Tibial artery (tissue), 4 donors: ENCODE measurements at regions not wholly inside any gene's neighbourhood (a gene's known extent, or its start where the extent isn't known, plus 50 kb on each side); places are given as distances from the start of the nearest gene placed in this dataset.

Source experiments
- DNase-seq, 2 donors: peaks; one replicate each; pipeline ENCODE4 v3.0.0-alpha.2; 2019
- H3K27ac ChIP-seq, 2 donors: fragments of 200-600 bp; sonication (generic) in 1 of 2; 1 replicate in 1 of 2; 2 replicates in 1 of 2; pipeline ENCODE4 v1.5.1; 2018 to 2019; ENCODE audit warnings: mild to moderate bottlenecking in 1 of 2
- H3K27me3 ChIP-seq, 2 donors: fragments of 200-600 bp; sonication (generic) in 1 of 2; one replicate each; pipeline versions ENCODE4 v1.5.1 to v1.6.0; 2016 to 2019
- H3K36me3 ChIP-seq, 3 donors: fragments of 200-600 bp; sonication (generic) in 2 of 3; one replicate each; pipeline ENCODE4 v1.5.1; 2016 to 2019; ENCODE audit warnings: mild to moderate bottlenecking in 2 of 3
- H3K4me1 ChIP-seq, 4 donors: fragments of 200-600 bp; sonication (generic) in 2 of 4; 1 replicate in 3 of 4; 2 replicates in 1 of 4; pipeline ENCODE4 v1.5.1; 2016 to 2019
- H3K4me3 ChIP-seq, 2 donors: fragments of 200-600 bp; sonication (generic) in 1 of 2; 1 replicate in 1 of 2; 2 replicates in 1 of 2; pipeline ENCODE4 v1.5.1; 2018 to 2019; ENCODE audit warnings: mild to moderate bottlenecking in 2 of 2
- H3K9me3 ChIP-seq, 3 donors: fragments of 200-600 bp; sonication (generic) in 1 of 3; one replicate each; pipeline ENCODE4 v1.5.1; 2016 to 2019
- intact Hi-C: fragments of 100-400 bp; cut with DNase I; formaldehyde crosslinking; loops from one replicate; pipeline ENCODE4 v1.15.0; 2023; ENCODE audit warnings: low total_unique reads
- TF ChIP-seq, protein P1 (sequence below), 2 experiments: fragments of 200-600 bp in 1 of 2; fragments of 450-650 bp in 1 of 2; IDR thresholded peaks; one replicate each; pipeline ENCODE4 v1.5.1; 2017 to 2019; ENCODE audit warnings: antibody characterized with exemption in 2 of 2, mild to moderate bottlenecking in 1 of 2, moderate library complexity in 1 of 2

DNA sequence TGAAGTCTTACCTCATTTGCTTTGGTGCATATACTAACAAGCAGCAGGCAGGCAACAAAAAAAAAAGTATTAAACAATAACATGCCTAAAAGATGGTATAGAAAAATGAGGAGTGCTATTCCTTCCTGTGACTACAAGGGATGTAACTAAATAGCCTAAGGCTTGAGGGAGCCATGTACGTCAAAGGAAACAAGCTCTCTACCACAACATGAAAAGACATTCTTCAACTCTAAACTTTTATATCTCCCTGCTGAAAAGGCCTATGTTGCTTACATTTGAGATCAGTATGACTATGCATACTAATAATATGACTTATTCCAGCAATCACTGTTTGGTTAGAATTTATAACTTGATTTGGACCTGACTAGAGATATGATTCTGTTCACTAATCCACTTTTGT, 347.9 kb downstream of the ADCYAP1 start:
- H3K4me3 ChIP-seq, result no peak overlapping the region
- H3K9me3 ChIP-seq, result no peaks in the 10 kb centered on the region
- no peaks in the 10 kb centered on the region for H3K27me3 ChIP-seq
- no peak for DNase-seq
- intact Hi-C loops, result no loop called here
- no peaks in the 10 kb centered on the region for H3K4me1 ChIP-seq
- no peak overlapping the region for H3K27ac ChIP-seq
- no peaks in the 10 kb centered on the region for H3K36me3 ChIP-seq
- TF ChIP-seq, protein P1, sequence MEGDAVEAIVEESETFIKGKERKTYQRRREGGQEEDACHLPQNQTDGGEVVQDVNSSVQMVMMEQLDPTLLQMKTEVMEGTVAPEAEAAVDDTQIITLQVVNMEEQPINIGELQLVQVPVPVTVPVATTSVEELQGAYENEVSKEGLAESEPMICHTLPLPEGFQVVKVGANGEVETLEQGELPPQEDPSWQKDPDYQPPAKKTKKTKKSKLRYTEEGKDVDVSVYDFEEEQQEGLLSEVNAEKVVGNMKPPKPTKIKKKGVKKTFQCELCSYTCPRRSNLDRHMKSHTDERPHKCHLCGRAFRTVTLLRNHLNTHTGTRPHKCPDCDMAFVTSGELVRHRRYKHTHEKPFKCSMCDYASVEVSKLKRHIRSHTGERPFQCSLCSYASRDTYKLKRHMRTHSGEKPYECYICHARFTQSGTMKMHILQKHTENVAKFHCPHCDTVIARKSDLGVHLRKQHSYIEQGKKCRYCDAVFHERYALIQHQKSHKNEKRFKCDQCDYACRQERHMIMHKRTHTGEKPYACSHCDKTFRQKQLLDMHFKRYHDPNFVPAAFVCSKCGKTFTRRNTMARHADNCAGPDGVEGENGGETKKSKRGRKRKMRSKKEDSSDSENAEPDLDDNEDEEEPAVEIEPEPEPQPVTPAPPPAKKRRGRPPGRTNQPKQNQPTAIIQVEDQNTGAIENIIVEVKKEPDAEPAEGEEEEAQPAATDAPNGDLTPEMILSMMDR (IDR thresholded peaks at IDR 0.05), result no peak

DNA sequence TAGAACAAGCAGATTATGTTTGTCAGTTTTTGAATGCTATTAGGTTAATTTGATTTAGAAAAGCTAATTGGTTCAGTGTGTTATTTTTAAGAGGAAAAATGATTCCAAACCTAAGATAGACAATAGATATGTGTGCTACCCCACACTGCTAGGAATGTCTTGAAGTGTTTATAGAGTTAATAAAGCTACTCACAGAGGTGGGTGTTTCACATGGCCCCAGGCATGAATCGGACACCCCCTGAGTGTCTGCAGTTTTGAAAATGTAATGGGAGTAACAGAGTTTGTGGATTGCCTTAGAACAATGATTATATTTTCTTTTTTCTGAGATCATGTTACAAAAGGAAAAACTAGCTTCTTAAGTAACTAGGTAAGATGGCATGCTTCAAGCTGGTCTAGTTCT, 348.3 kb downstream of the ADCYAP1 start:
- TF ChIP-seq, protein P1 (IDR thresholded peaks at IDR 0.05), result no peak
- intact Hi-C loops, result no loop called here
- Histone ChIP-seq H3K9me3 (no peaks in the 10 kb centered on the region), H3K4me1 (no peaks in the 10 kb centered on the region), H3K36me3 (no peaks in the 10 kb centered on the region), H3K27ac (no peak overlapping the region), H3K4me3 (no peak overlapping the region), H3K27me3 (no peaks in the 10 kb centered on the region)
- no peak for DNase-seq

DNA sequence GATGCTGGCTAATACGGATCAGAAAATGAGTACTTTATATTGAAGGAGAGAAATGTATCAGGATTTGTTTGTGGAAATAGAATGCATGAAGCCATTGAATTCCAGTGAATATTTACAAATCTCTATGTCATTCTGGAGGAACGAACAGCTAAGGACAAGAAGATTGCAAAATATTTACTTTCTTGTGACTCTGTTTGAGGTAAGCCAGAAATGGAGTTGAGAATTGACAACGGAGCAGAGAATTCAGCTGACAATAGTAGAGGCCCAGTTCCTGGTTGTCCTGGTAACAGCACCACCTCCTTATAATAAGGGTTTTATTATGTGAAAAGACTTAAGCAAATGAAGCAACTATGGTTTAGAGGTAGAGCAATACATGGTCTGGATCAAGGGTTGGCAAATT, 349.2 kb downstream of the ADCYAP1 start:
- H3K27me3 ChIP-seq, result no peaks in the 10 kb centered on the region
- intact Hi-C loops, result no loop called here
- H3K9me3 ChIP-seq, result no peaks in the 10 kb centered on the region
- H3K4me1 ChIP-seq, result no peaks in the 10 kb centered on the region
- no peak overlapping the region for H3K27ac ChIP-seq
- TF ChIP-seq, protein P1 (IDR thresholded peaks at IDR 0.05), result no peak
- no peaks in the 10 kb centered on the region for H3K36me3 ChIP-seq
- no peak overlapping the region for H3K4me3 ChIP-seq
- no peak for DNase-seq

DNA sequence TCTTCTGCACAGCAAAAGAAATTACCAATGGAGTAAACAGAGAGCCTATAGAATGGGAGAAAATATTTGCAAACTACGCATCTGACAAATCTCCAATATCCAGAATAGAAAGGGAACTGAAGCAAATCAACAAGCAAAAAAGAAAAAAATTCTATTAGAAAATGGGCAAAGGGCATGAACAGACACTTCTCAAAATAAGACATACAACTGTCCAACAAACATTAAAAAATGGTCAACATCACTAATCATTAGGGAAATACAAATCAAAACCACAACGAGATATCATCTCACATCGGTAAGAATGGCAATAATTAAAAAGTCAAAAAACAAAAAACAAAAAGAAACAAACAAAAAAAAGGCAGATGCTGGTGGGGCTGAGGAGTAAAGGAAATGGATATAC, 356.4 kb downstream of the ADCYAP1 start:
- TF ChIP-seq, protein P1 (IDR thresholded peaks at IDR 0.05), result no peak
- no peak overlapping the region for H3K4me3 ChIP-seq
- H3K27me3 ChIP-seq, result no peaks in the 10 kb centered on the region
- no peak overlapping the region for H3K27ac ChIP-seq
- H3K36me3 ChIP-seq, result no peaks in the 10 kb centered on the region
- DNase-seq, result no peak
- H3K4me1 ChIP-seq, result no peaks in the 10 kb centered on the region
- peaks cover 0 to 5% (median 3%) of the 10 kb centered on the region in 3 donors for H3K9me3 ChIP-seq
- intact Hi-C loops, result no loop called here

DNA sequence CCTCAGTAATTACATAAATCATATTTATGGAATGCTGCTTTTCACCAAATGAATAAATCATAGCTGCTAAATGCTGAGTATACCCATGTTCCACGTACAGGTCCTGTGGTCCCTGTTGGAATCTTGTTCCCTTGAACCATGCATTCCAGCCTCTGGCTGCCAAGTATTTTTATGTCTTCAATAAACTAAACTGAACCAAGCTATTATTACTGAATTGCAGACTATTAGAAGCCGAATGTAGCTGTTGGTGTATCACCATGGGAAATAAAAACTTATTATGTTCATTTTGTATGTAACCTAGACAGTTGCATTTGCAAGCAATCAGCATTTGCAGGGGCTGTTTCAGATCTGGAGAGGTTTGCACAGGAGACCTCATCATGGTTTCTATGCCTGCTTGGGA, 362.4 kb downstream of the ADCYAP1 start:
- Histone ChIP-seq H3K9me3 (peaks cover 0 to 5% (median 0%) of the 10 kb centered on the region in 3 donors), H3K4me3 (no peak overlapping the region), H3K27ac (no peak overlapping the region), H3K36me3 (no peaks in the 10 kb centered on the region), H3K27me3 (no peaks in the 10 kb centered on the region), H3K4me1 (no peaks in the 10 kb centered on the region)
- TF ChIP-seq, protein P1 (IDR thresholded peaks at IDR 0.05), result no peak
- intact Hi-C loops, result no loop called here
- DNase-seq, result no peak

DNA sequence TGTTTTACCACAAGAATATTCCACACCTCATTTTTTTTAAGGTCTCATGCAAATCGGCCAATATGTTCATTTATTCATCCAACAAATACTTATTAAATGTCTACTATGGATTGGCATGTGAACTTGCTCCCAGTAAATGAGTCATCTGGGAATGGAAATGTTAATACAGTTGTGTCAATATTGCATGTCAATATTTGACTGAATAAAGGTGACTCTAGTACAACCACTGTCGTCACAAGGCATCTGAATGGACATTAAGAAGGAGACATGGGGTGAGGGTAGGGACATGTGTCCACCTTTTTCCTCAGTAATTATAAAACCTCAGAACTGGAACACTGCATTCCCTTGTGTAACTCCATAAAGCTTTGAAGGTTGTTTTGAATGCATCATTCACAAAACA, 365.4 kb downstream of the ADCYAP1 start:
- Histone ChIP-seq H3K27me3 (no peaks in the 10 kb centered on the region), H3K4me1 (no peaks in the 10 kb centered on the region), H3K27ac (no peak overlapping the region), H3K9me3 (no peaks in the 10 kb centered on the region), H3K36me3 (no peaks in the 10 kb centered on the region), H3K4me3 (no peak overlapping the region)
- TF ChIP-seq, protein P1 (IDR thresholded peaks at IDR 0.05), result no peak
- DNase-seq, result no peak
- intact Hi-C loops, result no loop called here
